Heart left ventricle (tissue), 16 donors: ENCODE measurements at regions not wholly inside any gene's neighbourhood (a gene's known extent, or its start where the extent isn't known, plus 50 kb on each side); places are given as distances from the start of the nearest gene placed in this dataset.

Source experiments
- ATAC-seq, 4 donors: fragments of 200-7000 bp; cut with Tn5 transposase; one replicate each; pipeline ENCODE4 v1.9.1; 2020 to 2022; ENCODE audit warnings: moderate library complexity in 4 of 4, mild to moderate bottlenecking in 3 of 4, moderate number of reproducible peaks in 1 of 4
- DNase-seq, 5 donors: peaks; one replicate each; pipeline ENCODE4 v3.0.0-alpha.2; 2020
- H3K27ac ChIP-seq, 12 donors: fragments of 200-600 bp; sonication (generic) in 4 of 12; one replicate each; pipeline versions ENCODE4 v1.5.0 to v1.8.0; 2016 to 2022; ENCODE audit warnings: mild to moderate bottlenecking in 2 of 12
- H3K27me3 ChIP-seq, 9 donors: fragments of 200-600 bp; sonication (generic) in 2 of 9; one replicate each; pipeline versions ENCODE4 v1.5.1 to v1.8.0; 2016 to 2022; ENCODE audit warnings: mild to moderate bottlenecking in 3 of 9
- H3K36me3 ChIP-seq, 9 donors: fragments of 200-600 bp; sonication (generic) in 2 of 9; one replicate each; pipeline versions ENCODE4 v1.5.0 to v1.8.0; 2018 to 2022; ENCODE audit warnings: mild to moderate bottlenecking in 2 of 9
- H3K4me1 ChIP-seq, 12 donors: fragments of 200-600 bp; sonication (generic) in 4 of 12; one replicate each; pipeline versions ENCODE4 v1.5.0 to v1.8.0; 2016 to 2022; ENCODE audit warnings: mild to moderate bottlenecking in 3 of 12
- H3K4me3 ChIP-seq, 12 donors: fragments of 200-600 bp; sonication (generic) in 4 of 12; one replicate each; pipeline versions ENCODE4 v1.5.0 to v1.8.0; 2017 to 2022; ENCODE audit warnings: mild to moderate bottlenecking in 9 of 12, moderate library complexity in 4 of 12
- H3K9me3 ChIP-seq, 12 donors: fragments of 200-600 bp; sonication (generic) in 4 of 12; one replicate each; pipeline versions ENCODE4 v1.5.0 to v1.8.0; 2016 to 2022; ENCODE audit warnings: mild to moderate bottlenecking in 1 of 12
- POLR2A ChIP-seq, 2 donors: fragments of 450-650 bp; IDR thresholded peaks; one replicate each; pipeline ENCODE4 v1.6.1; 2017; ENCODE audit warnings: antibody characterized with exemption in 2 of 2, mild to moderate bottlenecking in 2 of 2, moderate library complexity in 2 of 2
- WGBS, 4 donors: extraction: QIAGEN DNeasy Blood & Tissue Kit in 2 of 4; methylation state at CpG; one replicate each; pipeline versions ENCODE4 v1.1.5 to v1.1.7; 2013 to 2018; 5-methylcytosine and 5-hydroxymethylcytosine counted together
- intact Hi-C, 10 donors: fragments of 100-400 bp; cut with DNase I; formaldehyde crosslinking; loops; one replicate each; pipeline versions ENCODE4 v1.11.1 to v1.14.2; 2022
- TF ChIP-seq, protein P1 (sequence below), 12 donors: fragments of 200-600 bp; sonication (generic) in 4 of 12; IDR thresholded peaks; one replicate each; pipeline versions ENCODE4 v1.5.0 to v1.8.0; 2018 to 2022; ENCODE audit warnings: antibody characterized with exemption in 12 of 12, mild to moderate bottlenecking in 5 of 12
- donor health status: ischemic (EF 13 %, LVEDD 7.1; RV severe dilation, severe dysfunction).
- donor health status: healthy with polysubstance abuse.
- donor health status: DM: no; HTN: yes; CAD: no.
- donor health status: DM: no; HTN: no; CAD: no.
- donor health status: ischemic (EF 25% LVEDD 6.9; RV normal size, moderate dysfunction).
- donor health status: ischemic (EF 25% LVEDD 5.7; RV mildly dilated, moderate dysfunction).
- donor health status: healthy.
- donor health status: DM: yes; HTN: yes; CAD: no.
- donor health status: ischemic (EF 35%, LVEDD 5.7; RV mildly dilated, moderate dysfunction).
- donor health status: nonischemic (EF 11% LVEDD 7.7; RV severe dilation, severe dysfunction).
- donor health status: DM: yes; HTN: yes; CAD: no.
- donor health status: PGD.
- donor health status: ischemic (EF 29% LVEDD 5.4; RV normal size, mild dysfunction).
- donor health status: nonischemic (EF 23%, LVEDD 6.1; RV moderate dilation, normal function).

DNA sequence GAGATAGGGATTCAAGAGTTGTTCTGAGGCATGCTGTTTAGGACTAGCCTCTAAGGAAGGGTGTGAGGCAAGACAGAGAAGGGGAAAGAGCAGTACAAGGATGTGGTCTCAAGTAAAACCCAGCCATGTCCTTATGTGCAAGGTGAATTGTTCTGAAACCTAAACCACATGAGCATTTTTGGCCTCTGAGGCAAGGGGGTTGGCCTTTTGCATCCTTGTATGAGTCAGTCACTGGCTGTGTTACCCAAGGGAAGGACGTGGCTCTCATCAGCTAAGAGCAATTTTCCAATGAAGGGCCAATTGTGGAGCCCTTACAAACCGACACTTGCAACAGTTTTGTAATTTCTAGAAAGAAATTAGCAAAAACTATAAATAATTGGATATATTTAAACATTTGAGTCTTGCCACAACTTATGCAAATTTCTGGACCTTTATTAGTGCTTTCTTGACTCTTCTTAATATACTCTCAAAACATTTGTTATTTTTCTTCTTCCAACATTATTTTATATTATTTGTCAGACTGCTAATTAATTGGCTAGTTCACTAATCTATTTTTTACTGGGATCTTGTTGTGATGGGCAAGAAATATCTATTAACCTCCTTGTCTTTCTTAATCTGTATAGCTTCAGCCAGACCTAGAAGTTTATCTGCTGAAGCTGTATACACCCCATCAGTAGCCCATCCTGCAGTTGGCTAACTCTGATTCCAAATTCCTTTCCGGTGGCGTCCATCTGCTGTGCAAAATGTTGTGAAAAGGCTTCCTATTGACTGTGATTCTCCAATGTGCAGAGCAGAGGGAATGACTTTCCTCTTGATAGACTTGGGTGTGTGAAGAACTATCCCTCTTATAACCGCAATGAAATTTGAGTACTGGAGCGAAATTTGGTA lies 97.7 kb upstream of the P2RY1 start:
- intact Hi-C loops: no loop called here
- ATAC-seq: peak in 1 of 4 donors; percentile 86
- 61 to 70% (median 69%) methylated on average over 6 of the region's 6 CpGs for WGBS, 4 donors
- DNase-seq: peak in 3 of 5 donors; percentile 12 to 33 (median 29)
- Histone ChIP-seq H3K27ac (no peak overlapping the region), H3K9me3 (peaks cover 0 to 7% (median 0%) of the 10 kb centered on the region in 12 donors), H3K4me3 (no peak overlapping the region), H3K36me3 (no peaks in the 10 kb centered on the region), H3K27me3 (no peaks in the 10 kb centered on the region), H3K4me1 (peaks cover 0 to 20% (median 6%) of the 10 kb centered on the region in 12 donors)
- no peak for TF ChIP-seq POLR2A (IDR thresholded peaks at IDR 0.05)
- TF ChIP-seq, protein P1, sequence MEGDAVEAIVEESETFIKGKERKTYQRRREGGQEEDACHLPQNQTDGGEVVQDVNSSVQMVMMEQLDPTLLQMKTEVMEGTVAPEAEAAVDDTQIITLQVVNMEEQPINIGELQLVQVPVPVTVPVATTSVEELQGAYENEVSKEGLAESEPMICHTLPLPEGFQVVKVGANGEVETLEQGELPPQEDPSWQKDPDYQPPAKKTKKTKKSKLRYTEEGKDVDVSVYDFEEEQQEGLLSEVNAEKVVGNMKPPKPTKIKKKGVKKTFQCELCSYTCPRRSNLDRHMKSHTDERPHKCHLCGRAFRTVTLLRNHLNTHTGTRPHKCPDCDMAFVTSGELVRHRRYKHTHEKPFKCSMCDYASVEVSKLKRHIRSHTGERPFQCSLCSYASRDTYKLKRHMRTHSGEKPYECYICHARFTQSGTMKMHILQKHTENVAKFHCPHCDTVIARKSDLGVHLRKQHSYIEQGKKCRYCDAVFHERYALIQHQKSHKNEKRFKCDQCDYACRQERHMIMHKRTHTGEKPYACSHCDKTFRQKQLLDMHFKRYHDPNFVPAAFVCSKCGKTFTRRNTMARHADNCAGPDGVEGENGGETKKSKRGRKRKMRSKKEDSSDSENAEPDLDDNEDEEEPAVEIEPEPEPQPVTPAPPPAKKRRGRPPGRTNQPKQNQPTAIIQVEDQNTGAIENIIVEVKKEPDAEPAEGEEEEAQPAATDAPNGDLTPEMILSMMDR (IDR thresholded peaks at IDR 0.05): no peak

DNA sequence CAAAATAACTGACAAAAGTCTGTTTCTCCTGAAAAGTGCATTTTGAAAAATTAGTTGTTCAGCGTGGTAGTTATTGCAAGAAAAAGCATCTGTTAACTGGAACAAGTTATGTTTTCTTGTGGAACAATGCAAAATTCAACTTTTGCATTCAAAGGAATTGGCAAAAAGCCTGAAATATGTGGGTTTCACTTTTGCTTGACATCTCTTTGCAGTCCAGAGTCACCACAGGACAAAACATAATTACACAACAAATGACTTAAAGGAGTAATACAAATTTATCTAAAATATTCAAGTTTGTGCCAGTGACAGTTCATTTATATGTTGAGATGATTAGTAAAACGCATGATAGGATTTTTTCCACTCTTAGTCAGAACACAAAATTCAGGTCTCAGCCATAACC lies 96.3 kb upstream of the P2RY1 start:
- no peaks in the 10 kb centered on the region for H3K27me3 ChIP-seq

DNA sequence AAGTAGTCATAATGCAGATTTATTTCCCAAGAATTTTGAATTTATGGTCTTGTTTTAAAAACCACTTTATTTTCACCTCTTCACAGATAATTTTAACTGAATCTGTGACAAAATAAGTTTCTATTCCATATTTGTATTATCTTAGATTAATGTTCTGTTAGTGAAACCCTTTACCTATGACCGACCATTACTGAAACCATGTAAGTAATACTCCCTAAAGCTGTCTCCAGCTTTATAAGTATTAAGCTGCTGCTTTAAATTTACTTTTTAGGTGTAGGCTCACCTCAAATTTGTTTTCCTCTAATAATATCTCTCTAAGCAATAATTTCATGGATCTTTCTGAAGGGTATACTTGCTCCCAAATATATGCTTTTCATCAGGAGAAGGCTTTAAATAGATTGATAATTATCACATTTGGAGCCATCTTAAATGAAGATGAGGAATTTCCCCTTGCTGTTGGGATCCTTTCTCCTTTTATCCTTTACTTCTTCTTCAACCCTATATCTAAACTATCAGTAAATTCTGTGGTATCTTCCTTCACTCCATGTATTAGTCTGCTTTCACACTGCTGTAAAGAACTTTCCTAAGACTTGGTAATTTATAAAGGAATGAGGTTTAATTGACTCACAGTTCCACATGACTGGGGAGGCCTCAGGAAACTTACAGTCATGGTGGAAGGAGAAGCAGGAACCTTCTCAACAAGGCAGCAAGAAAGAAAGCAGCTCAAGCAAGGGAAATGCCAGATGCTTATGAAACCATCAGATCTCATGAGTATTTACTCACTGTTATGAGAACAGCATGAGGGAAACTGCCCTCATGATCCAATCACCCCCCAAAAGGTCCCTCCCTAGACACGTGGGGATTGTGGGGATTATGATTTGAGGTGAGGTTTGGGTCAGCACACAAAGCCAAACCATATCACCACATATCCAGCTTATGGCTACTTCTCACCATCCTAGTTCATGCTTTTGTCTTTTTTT lies 92.3 kb upstream of the P2RY1 start:
- no peaks in the 10 kb centered on the region for H3K27me3 ChIP-seq
- no peak overlapping the region for H3K27ac ChIP-seq
- no peak for TF ChIP-seq POLR2A (IDR thresholded peaks at IDR 0.05)
- TF ChIP-seq, protein P1 (IDR thresholded peaks at IDR 0.05): no peak
- intact Hi-C loops: no loop called here
- ATAC-seq (no peak), DNase-seq (no peak)
- H3K9me3 ChIP-seq: peaks cover 0 to 7% (median 0%) of the 10 kb centered on the region in 12 donors
- peaks cover 0 to 16% (median 6%) of the 10 kb centered on the region in 12 donors for H3K4me1 ChIP-seq
- WGBS, 4 donors: 71 to 81% (median 77%) methylated on average over 2 of the region's 2 CpGs
- H3K4me3 ChIP-seq: no peak overlapping the region
- H3K36me3 ChIP-seq: no peaks in the 10 kb centered on the region

More for the DNA sequence above, 96.3 kb upstream of the P2RY1 start:
- Histone ChIP-seq H3K4me3 (no peak overlapping the region), H3K4me1 (peaks cover 0 to 20% (median 6%) of the 10 kb centered on the region in 12 donors), H3K27ac (peak overlapping the region in 1 of 12 donors; percentile 17), H3K9me3 (peaks cover 0 to 7% (median 0%) of the 10 kb centered on the region in 12 donors), H3K36me3 (no peaks in the 10 kb centered on the region)
- ATAC-seq: no peak
- TF ChIP-seq POLR2A (IDR thresholded peaks at IDR 0.05): no peak
- TF ChIP-seq, protein P1 (IDR thresholded peaks at IDR 0.05): no peak
- intact Hi-C loops: no loop called here
- DNase-seq: no peak
- WGBS, 4 donors: 23 to 37% (median 25%) methylated on average over 2 of the region's 2 CpGs
